ENCODE measurements at regions not wholly inside any gene's neighbourhood (a gene's known extent, or its start where the extent isn't known, plus 50 kb on each side); places are given as distances from the start of the nearest gene placed in this dataset.
"Not testable (repeated sequence)": the region's sequence is repeated elsewhere in the genome, so short reads cannot be mapped to it uniquely, and the experiment has no call there.

DNA sequence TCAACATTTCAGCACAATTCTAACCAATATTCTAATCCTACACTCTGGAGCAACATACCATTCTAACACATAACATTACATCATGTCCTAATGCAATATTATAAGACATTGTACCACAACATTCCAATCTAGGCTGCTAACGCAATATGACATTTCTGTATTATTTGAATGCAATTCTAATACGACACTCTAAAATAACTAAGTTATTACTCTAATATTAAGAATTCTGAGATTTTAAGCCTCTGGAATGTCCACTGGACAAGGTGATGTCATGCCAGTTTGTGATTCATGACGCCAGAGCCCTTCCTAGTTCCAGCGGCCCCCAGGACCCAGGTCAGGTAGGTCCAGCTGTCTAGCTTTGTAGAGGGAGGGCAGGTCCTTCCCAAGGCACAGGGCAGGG, 69.7 kb upstream of the SIRPA start:
- DNase-seq = no peak

DNA sequence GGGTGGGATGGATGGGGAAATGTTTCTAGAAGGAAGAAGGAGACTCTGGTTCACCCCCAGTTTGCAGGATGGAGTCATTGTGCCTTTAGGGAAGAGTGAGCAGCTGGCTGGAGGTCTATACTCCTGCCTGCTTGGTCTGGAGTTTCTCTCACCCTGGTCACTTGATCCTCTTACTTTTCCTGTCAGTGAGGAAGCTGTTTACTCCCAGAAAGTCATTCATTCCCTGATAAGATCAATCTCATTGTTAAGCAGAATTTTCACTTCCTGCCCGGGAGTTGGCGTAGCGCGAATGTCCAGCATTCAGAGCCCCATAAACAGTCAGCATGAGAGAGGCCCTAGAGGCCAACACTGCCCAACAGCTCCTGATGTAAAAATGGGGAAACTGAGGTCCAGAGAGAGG, 70.4 kb upstream of the SIRPA start:
- DNase-seq = no peak

DNA sequence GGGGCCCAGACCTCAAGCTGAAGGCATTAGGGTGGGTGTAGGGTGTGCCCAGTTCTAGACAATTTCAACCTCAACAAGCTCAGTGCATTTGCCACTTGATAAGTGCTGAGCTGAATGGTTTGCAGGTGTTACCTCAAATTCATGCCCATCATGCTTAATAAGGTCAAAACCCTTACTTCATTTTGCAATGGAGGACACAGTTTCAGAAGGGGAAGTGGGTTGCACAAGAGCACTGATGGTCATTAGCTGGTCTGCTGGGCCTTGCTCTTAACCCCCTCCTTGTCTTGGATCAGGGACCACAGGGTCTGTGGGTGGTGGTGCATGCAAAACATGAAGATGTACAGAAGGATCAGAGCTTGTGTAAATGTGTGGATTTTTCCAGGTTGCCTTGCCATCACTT, 71.0 kb upstream of the SIRPA start:
- DNase-seq = no peak

DNA sequence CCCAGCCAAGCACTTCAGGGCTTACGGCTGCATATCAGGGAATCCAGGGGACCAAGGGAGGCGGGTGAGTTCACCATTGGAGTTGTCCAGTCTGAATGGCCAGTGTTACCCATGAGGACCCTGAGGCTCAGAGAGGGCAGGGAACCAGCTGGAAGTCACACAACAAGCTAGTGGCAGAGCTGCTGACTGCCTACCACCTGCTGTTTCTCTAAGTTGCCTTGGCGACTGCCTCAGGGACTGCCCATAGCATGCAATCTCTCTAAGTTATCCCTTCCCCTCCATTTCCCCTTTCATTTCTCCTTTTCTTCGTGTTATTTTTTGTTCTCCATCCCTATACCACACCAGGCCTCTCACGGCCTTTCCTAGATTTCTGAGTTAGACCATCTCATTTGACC, 71.8 kb upstream of the SIRPA start:
- no peak for DNase-seq

DNA sequence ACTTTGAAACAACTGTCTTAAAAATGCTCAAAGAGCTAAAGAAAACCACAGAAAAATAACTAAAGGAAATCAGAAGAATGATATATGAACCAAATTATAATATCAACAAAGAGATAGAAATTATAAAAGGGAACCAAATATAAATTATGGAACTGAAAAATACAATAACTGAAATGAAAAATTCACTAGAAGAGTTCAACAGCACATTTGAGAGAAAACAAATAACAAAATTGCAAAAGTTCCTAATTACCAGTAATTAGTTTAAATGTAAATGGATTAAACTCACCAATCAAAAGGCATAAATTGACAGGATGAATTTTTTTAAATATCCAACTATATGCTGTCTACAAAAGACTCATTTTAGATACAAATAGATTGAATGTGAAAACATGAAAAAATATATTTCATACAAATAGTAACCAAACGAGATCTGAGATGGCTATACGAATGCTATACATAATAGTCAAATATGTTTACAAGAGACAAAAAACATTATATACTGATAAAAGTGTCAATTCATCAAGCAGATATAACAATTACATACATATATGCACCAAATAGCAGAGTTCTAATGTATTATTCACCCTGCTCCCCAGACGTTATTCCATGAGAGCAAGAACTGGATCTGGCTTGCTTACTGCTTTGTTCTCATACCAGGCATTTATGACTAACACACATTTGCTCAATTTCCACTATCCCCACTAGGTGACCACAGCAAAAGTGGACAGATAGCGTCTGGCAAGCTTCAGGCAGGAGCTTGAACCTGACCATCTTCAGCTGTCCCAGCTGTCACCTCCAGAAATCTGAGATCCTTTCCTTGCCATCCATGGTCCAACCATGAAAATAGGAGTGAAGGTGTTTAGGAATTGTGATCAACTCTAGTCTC, 72.4 kb upstream of the SIRPA start:
- no peak for DNase-seq

DNA sequence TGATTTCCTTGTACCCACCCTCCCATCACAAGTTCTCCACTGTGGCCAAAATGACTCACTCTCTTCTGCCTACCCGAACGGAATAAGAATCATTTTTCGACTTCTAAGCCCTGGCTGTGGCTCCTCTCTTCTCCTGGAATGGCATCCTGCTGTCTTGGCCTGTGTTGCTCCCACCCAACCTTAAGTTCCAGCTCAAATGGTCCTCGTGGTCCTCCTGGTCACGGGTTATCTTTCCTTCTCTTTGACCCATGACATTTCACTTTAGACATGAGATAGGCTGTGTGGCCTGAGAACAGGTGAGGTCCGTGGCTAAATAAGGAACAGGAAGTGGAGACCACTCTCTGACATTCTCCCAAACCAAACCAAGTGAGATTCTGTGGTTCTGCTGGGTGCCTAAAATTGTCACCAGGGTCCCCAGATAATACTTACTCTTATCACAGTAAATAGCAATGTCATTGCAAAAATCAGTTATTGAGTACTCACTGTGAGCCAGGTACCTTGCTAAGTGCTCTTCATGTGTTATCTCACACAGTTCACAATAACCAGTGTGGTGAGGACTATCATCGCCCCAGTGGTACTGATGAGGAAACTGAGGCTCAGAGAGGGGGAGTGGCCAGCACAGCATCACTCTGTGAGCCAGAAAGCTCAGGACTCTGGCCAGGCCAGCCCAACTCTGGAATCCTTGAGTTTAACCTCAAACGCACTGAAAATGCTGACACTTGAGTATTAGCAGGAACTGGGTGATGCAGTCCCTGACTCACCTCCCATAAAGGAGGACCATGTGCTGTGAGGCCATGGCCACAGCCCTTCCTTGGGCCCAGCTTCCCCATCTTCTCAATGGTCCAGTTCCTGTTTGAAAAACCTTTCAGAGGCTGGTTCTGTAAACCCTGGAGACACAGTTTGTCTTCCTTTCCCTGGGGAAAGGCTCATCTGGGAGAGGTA, 74.8 kb upstream of the SIRPA start:
- no peak for DNase-seq

DNA sequence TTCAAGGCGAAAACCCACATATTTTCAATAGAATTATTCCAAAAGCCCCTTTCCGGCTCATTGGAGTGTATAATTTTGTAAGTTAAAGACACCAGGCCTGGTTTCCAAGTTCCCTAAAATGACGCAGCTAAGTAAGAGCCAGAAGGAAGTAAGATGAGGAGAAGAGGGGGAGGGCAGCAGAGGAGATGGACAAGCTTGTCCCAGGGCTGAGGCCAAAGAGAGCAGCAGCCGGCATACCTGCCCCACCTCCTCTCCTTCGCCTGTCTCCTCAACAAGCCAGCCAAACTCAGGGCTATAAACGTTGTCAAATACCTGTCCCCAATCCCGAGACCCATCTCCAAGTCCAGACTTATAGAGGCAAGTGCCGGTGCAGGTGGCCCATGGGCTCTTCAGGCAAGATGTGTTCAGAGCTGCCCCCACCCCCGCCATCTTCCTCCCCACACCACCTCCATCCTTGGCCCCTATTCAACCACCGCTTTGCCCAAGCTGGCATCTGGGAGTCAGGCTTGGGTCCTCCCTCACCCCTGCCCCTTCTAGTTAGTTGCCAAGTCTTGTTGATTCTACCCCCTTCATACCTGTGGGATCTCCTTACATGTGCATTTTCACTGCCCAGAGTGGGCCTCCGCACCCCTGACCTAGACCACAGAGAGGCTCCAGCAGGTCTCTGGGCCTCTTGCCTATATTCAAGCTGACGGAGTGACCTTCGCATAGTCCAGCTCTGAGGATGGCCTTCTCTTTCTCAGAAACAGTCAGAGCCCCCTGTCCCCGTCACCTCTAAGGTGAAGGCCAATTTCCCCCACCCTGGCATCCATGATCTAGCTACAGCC, 75.7 kb upstream of the SIRPA start:
- no peak for DNase-seq

DNA sequence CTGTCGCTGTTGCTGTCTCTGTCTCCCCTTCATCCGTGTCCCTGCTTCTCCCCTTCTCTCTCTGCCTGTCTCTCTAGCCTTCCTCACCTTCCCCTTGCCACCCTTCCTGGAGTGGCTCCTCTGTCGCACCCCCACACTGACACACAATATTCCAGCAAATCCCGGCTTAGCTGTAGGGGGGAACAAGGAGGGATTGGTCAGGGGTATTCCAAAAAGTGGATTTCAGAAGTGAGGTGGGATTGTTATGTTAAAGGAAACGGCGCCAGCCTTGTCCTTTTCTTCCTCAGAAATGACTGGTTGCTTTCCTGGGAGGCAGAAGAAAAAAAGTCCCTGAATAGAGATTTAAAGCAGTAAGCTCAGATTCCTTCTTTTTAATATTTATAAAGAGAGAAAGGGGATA, 76.3 kb upstream of the SIRPA start:
- DNase-seq = no peak

DNA sequence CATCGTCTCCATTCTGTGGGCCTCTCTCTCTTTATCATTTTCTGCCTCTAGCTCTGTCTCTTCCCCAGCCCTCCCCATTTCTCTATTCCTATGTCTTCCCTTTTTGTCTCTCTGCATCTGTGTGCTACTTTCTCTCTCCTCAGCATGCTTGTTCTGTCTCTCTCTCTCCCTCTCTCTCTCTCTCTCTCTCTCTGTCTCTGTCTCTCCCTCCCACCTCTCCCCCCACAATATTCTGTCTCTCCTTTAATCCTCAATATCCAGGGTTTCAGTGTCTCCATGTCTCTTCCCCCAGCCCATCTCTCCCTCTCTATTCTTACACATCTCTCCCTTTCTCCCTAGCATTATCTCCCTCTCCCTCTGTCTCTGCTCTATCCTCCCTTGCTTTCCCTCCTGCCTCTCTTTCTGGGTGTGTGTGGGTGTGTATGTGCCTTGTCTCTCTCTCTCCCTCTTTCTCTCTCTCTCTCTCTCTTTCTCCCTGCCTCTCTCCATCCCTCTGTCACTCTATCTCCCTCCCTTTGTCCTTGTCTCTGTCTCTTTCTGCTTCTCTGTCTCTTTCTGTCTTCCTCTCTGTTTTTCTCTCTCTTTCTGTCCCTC, 76.9 kb upstream of the SIRPA start:
- no peak for DNase-seq

DNA sequence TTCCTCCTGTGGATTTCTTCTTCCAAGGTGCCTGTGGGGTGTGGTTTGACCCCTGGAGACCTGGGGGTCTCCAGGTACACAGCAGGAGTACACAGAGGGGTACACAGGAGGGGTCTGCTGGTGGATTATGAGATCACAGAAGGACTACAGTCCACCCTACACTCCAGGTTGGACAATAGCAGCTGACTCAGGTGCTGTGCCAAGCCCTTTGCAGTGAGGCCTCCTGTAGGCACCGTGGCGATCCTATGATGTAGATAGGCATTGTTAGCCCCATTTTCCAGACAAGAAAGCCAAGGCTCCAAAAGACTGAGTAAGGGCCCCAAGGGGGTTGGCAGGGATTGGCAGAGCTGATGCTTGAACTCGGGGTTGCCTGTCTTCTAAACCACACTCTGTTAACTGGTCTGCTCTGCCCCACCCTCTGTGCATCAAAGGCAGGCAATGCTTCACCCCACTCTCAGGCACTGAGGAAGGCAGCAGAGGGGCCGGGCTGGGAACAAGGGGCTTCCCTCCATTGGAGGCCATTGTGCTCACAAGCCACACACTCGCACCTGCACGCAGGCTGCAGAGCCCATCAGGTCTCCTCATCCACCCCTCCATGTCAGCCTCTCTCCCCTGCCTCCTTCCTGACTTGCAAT, 77.5 kb upstream of the SIRPA start:
- no peak for DNase-seq

DNA sequence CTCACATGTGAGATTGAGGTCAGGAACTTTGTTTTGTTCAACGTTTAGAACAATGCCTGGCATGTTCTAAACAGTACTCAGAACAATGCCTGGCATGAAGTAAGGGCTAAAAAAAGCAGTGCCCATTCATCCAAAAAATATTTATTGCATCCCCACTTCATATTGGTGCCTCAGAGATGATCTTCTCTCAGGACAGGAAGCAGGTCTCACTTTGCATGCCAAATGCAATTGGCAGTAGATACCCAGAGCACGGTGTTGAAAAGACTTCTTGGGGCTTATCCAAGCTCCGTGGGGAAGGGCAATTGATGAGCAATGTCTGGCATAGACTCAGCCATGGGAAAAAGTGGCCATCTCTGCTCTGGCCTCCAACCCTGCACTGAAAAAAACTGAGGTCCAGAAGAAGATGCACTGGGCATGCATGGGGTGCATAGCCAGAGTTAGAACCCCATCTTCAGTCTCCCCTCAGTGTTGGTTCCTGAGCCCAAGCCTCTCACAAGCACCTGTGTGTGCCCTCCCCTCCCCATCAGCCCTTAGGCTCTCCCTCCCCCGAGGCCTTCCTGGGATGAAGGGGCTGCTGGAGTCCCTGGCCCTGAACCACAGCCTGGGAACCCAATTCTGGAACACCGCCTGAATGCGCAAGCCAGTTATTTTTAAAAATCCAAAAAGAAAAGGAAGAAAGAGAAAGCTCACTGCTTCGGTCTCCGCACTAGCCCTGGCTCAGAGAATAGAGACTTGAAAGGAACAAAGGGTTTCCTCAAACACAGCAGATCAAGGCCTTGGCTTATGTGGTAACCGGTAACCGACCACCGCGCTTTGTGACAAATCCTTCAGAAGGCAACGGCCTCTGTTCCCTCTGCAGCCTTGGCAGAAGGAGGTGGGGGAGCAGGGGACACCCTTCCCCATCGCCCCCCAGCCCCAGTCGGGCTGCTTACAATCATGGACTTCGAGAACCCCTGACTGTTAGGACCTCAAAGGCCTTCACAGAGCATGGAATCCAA, 78.5 kb upstream of the SIRPA start:
- no peak for DNase-seq

DNA sequence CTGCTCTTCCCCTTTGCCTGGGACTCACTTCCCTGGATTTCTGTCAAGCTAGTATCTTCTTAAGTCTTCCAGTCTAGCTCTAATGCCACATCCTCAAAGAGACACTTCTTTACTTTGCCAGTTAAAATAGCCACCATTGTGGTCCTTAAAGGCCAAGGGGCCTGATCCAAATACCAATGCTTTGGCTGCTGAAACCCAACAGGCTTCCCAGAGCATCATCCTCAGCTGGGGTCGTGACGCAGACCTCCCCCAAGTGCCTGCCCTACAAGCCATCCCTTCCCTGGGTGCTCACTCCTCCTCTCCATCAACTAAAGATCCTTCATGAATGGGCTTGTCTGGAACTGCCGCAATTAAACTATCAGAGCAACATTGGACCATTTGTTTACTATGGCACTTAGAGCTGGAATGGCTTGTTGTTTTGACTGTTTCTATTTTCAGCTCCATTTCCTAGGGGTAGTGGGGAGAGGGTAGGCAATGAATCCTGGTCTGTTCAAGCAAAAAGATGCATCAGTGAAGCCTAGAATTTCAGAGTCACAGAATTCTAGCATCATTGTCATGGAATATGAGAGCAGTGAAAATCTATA, 79.6 kb upstream of the SIRPA start:
- no peak for DNase-seq

DNA sequence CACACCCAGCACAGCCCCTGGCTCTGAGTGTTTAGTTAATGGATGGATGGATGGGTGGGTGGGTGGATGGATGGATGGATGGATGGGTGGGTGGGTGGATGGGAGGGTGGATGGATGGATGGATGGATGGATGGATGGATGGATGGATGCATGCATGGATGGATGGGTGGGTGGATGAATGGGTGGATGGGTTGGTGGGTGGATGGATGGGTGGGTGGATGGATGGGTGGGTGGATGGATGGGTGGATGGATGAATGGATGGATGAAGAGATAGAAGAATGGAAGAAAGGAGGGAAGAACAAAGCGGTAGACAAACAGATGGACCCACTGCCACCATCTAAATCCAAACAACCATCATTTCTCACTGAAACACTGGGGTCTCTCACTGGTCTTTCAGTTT, 80.3 kb upstream of the SIRPA start:
- not testable (repeated sequence) for DNase-seq

DNA sequence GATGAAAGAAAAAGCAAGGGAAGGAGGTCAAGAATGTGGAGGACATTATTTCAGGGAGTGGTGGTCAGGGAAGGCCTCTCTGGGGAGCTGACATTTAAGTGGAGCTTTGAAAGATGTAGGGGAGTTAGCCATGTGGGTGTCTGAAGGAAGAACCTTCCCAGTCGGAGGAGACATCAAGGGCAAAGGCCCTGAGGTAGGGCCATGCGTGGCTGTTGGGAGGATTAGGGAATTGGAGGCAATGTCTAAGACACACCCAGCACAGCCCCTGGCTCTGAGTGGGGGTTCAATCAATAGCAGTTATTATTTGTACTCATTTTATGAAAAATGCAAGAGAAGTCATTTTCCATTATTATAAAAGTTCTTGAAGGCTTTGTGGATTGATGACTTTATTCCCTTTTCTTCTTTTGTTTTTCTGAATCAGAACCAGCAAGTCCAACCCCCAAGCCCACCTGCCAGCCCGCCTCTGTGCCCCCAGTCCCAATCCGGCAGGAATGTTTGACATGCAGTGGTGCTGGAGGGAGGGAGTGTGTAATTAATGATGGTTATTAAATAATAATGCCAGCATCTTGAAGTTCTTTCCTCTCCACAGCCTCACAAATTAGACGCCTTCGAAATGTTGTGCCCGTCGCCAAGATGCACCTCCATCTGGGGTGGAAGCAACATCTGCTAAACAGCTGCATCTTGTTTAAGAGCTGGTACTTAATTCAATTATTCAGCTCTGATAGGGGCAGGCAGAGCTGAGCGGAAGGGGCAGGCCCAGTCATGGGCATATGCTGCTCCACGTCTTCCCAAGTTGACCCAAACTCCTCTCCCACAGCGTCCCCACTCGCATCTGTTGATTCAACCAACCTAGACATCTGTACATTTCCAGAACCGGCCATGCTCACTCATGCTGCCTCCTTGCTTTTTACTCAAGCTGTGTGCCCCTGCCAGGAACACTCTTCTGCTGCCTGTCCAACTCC, 81.3 kb upstream of the SIRPA start:
- no peak for DNase-seq

DNA sequence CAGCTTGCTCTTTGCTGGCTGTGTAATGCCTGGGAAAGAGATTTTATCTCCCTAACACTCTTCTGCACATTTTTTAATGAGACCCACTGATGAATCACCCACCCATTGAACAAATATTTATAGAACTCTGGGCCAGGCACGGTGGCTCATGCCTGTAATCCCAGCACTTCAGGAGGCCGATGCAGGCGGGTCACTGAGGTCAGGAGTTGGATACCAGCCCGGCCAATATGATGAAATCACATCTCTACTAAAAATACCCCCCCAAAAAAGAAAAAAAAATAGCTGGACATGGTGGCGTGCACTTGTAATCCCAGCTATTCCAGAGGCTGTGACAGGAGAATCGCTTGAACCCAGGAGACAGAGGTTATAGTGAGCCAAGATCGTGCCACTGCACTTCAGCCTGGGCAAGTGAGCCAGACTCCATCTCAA, 82.1 kb upstream of the SIRPA start:
- no peak for DNase-seq

DNA sequence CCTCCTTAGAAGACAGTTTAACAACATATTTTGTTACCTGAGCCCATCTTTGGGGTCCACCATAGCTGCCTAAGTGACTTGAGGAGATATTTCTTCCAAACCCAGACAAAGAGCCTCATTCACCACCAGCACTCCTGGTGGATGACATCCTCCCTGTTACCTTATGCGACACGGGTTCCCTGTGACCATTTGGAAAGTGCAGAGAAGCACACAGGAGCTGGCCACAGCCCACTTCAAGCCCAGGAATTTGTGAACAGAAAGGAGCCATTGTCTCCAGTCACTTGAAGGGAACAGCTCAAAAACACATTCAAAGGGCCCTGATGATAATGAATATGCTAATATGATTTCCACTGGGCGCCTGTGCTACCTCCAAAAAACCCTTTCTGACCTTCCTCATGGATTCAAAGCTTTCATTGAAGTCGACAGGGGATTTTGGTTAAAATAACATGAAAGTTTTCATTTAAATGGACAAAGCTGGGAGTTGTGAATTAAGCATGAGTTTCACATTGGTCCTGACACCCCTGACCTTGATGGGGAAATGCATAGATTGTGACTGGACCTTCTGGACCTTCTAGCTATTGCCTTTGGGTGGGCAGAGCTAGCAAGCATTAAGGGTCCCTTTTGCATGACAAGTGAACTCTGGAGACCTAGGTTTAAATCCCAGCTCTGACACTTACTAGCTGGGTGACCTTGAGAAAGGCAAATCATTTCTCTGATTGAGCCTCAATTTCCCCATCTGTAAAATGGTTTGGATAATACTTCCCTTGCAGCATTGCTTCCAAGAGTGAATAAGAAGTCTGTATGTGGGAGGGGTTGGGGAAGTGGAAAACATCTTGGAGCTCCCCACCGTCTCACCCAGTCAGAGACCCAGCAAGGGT, 83.3 kb upstream of the SIRPA start:
- DNase-seq = no peak

DNA sequence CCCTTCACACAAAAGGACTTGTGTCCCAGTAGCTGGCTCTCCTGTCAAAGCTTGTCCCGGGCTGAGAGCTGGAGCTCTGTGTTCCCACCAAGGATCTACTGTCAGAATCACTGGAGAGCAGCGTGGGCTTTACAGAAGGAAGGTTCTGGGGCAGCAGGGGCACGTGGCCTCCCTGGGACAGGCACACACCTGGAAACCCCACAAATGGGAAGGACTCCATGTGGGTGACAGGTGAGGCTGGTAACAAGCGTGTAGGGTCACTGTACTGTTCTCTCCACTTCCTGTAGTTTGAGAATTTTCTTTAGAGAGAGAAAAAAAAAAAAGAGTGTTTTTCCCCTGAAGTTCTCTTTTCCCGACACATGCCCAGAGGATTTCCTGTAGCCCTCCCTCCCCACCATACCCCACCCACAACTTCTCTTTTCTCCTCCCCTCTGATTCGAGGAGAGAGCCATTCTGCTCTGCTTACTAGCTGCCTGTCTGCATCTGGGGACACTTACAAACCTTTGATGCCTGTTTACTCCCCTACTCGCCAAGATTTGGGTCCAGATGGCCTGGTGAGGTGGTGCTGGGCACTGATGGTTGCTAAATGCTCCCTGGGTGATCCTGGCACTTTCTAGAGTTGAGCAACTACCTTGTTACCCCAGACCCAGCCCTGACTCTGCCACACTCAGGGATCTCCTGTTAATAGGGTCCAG, 84.1 kb upstream of the SIRPA start:
- DNase-seq = no peak

DNA sequence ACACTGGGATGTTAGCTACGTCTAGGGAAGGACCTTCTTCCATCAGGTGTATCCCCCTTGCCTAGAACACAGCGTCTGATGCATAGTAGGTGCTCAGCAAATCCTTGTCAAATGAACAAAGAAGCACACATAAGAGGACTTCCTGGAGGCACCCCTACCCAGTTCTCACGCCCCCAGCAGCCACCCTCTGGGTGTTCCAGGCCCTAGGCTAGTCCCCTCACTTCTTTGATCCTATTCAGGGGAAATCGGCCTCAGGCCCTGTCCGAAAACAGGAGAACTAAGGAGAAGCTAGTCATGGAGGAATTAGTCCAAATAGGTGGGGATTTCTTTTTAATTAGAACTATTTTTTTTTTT, 84.7 kb upstream of the SIRPA start:
- no peak for DNase-seq
